Adrenal gland (tissue), 9 donors: ENCODE measurements at regions not wholly inside any gene's neighbourhood (a gene's known extent, or its start where the extent isn't known, plus 50 kb on each side); places are given as distances from the start of the nearest gene placed in this dataset.

Experiments used
- DNase-seq, 7 donors: peaks; one replicate each; pipeline ENCODE4 v3.0.0-alpha.2; 2019 to 2020
- H3K27ac ChIP-seq, 5 donors: fragments of 200-600 bp; sonication (generic) in 4 of 5; 1 replicate in 3 of 5; 2 replicates in 2 of 5; pipeline versions ENCODE4 v1.5.1 to v1.8.0; 2016 to 2020; ENCODE audit warnings: mild to moderate bottlenecking in 1 of 5
- H3K27me3 ChIP-seq: fragments of 200-600 bp; 2 replicates; pipeline ENCODE4 v1.8.0; 2021
- H3K36me3 ChIP-seq, 2 donors: fragments of 200-600 bp; replicated peaks in 1 of 2; 1 replicate in 1 of 2; 2 replicates in 1 of 2; pipeline versions ENCODE4 v1.5.1 to v1.8.0; 2018 to 2022
- H3K4me1 ChIP-seq, 2 donors: fragments of 200-600 bp; replicated peaks in 1 of 2; 1 replicate in 1 of 2; 2 replicates in 1 of 2; pipeline versions ENCODE4 v1.5.1 to v1.8.0; 2018 to 2021
- H3K4me3 ChIP-seq, 4 donors: fragments of 200-600 bp; sonication (generic) in 3 of 4; one replicate each; pipeline ENCODE4 v1.5.1; 2016 to 2018
- H3K9me3 ChIP-seq, 3 donors: fragments of 200-600 bp; sonication (generic) in 1 of 3; replicated peaks in 1 of 3; 1 replicate in 2 of 3; 2 replicates in 1 of 3; pipeline versions ENCODE4 v1.5.1 to v1.8.0; 2016 to 2021
- POLR2A ChIP-seq, 2 donors: fragments of 450-650 bp; IDR thresholded peaks; one replicate each; pipeline ENCODE4 v1.6.1; 2017; ENCODE audit warnings: antibody characterized with exemption in 2 of 2, mild to moderate bottlenecking in 2 of 2, moderate library complexity in 1 of 2
- WGBS, 4 donors: extraction: QIAGEN DNeasy Blood & Tissue Kit in 2 of 4; methylation state at CpG; one replicate each; pipeline versions ENCODE4 v1.1.5 to v1.1.7; 2013 to 2017; 5-methylcytosine and 5-hydroxymethylcytosine counted together
- intact Hi-C, 2 donors: fragments of 100-400 bp; cut with DNase I; formaldehyde crosslinking; loops; one replicate each; pipeline versions ENCODE4 v1.14.1 to v1.15.0; 2022 to 2023
- TF ChIP-seq, protein P1 (sequence below), 6 experiments: fragments of 450-650 bp in 4 of 6; fragments of 200-600 bp in 2 of 6; sonication (generic) in 1 of 6; IDR thresholded peaks; 1 replicate in 5 of 6; 2 replicates in 1 of 6; pipeline versions ENCODE4 v1.5.1 to v1.8.0; 2016 to 2021; ENCODE audit warnings: antibody characterized with exemption in 6 of 6, mild to moderate bottlenecking in 2 of 6, moderate library complexity in 1 of 6
- donor health status: healthy with polysubstance abuse.
- donor health status: Bipolar disorder and iron deficiency.
- donor health status: DM: yes; HTN: yes; CAD: no.
- donor health status: DM: no; HTN: no; CAD: no.
- donor health status: DM: no; HTN: no; CAD: no.

DNA sequence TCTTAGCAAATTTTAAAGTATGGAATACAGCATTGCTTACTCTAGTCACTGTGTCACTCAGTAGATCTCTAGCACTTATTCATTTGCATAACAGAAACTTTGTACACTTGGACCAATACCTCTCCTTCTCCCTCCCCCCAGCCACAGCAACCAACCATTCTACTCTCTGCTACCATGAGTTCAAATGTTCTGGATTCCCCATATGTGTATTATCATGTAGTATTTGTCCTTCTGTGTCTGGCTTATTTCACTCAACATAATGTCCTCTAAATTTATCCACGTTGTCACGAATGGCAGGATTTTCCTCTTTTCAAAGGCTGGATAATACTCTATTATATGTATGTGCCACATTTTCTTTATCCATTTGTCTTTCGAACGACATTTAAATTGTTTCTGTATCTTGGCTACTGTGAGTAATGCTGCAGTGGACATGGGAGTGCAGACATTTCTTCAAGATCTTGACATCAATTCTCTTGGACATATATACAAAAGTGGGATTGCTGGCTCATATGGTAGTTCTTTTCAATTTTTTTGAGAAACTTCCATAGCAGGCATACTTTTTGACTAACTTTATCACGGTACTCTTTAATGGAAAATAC lies 184.5 kb upstream of the SOX21 start:
- no peak overlapping the region for H3K4me3 ChIP-seq
- WGBS, 4 donors = 69 to 86% (median 83%) methylated on average over 5 of the region's 5 CpGs
- H3K4me1 ChIP-seq = no peaks in the 10 kb centered on the region
- no peak overlapping the region for H3K27ac ChIP-seq
- no peaks in the 10 kb centered on the region for H3K27me3 ChIP-seq
- intact Hi-C loops = no loop called here
- no peak for DNase-seq
- TF ChIP-seq, protein P1, sequence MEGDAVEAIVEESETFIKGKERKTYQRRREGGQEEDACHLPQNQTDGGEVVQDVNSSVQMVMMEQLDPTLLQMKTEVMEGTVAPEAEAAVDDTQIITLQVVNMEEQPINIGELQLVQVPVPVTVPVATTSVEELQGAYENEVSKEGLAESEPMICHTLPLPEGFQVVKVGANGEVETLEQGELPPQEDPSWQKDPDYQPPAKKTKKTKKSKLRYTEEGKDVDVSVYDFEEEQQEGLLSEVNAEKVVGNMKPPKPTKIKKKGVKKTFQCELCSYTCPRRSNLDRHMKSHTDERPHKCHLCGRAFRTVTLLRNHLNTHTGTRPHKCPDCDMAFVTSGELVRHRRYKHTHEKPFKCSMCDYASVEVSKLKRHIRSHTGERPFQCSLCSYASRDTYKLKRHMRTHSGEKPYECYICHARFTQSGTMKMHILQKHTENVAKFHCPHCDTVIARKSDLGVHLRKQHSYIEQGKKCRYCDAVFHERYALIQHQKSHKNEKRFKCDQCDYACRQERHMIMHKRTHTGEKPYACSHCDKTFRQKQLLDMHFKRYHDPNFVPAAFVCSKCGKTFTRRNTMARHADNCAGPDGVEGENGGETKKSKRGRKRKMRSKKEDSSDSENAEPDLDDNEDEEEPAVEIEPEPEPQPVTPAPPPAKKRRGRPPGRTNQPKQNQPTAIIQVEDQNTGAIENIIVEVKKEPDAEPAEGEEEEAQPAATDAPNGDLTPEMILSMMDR (IDR thresholded peaks at IDR 0.05) = no peak
- TF ChIP-seq POLR2A (IDR thresholded peaks at IDR 0.05) = no peak
- H3K9me3 ChIP-seq = no peaks in the 10 kb centered on the region
- H3K36me3 ChIP-seq = no peaks in the 10 kb centered on the region

DNA sequence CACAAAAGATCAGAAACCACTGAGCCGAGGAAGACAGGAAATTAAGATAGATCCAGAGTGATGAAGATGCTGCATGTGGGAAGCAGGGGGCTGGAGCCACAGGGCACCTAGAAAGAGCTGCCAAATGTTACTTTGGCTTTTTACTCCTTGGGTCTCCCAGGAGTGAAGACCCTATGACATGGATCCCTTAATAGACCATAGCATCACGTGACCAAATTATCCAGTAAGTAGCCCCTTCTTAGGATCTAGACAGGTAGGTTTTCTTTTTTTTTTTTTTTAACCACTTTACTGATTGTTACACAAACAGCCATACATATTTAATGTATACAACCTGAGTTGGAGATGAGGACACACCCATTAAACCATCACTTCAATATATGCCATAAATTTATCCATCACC lies 183.9 kb upstream of the SOX21 start:
- H3K9me3 ChIP-seq = no peaks in the 10 kb centered on the region
- H3K27me3 ChIP-seq = no peaks in the 10 kb centered on the region
- TF ChIP-seq, protein P1 (IDR thresholded peaks at IDR 0.05) = no peak
- TF ChIP-seq POLR2A (IDR thresholded peaks at IDR 0.05) = no peak
- intact Hi-C loops = no loop called here
- no peaks in the 10 kb centered on the region for H3K36me3 ChIP-seq
- no peaks in the 10 kb centered on the region for H3K4me1 ChIP-seq
- no peak for DNase-seq
- H3K4me3 ChIP-seq = no peak overlapping the region
- WGBS, 4 donors = 50 to 71% (median 64%) methylated on average over 2 of the region's 2 CpGs
- H3K27ac ChIP-seq = no peak overlapping the region

DNA sequence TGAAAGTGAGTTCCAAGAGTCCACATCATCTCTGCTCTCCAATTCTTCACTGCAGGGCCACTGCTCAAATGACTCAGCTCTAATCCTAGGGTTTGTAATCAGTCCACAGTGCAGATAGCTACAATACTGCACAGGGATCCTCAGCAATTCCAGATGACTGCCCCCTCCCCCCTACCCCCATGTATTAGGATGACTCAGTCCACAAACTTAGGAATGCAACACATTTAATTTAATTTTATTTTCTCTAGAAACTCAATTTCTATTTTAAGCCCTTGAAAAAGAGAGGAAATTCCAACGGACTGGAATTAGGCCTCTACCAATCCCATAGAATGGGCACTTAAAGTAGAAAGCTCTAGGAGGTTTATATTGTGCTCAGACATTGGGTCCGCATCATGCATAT lies 173.8 kb upstream of the SOX21 start:
- no peak overlapping the region for H3K27ac ChIP-seq
- H3K27me3 ChIP-seq = no peaks in the 10 kb centered on the region
- H3K4me3 ChIP-seq = no peak overlapping the region
- H3K36me3 ChIP-seq = no peaks in the 10 kb centered on the region
- TF ChIP-seq POLR2A (IDR thresholded peaks at IDR 0.05) = no peak
- TF ChIP-seq, protein P1 (IDR thresholded peaks at IDR 0.05) = no peak
- 45 to 77% (median 47%) methylated on average over 2 of the region's 2 CpGs for WGBS, 4 donors
- no peak for DNase-seq
- intact Hi-C loops = no loop called here
- H3K9me3 ChIP-seq = no peaks in the 10 kb centered on the region
- no peaks in the 10 kb centered on the region for H3K4me1 ChIP-seq

DNA sequence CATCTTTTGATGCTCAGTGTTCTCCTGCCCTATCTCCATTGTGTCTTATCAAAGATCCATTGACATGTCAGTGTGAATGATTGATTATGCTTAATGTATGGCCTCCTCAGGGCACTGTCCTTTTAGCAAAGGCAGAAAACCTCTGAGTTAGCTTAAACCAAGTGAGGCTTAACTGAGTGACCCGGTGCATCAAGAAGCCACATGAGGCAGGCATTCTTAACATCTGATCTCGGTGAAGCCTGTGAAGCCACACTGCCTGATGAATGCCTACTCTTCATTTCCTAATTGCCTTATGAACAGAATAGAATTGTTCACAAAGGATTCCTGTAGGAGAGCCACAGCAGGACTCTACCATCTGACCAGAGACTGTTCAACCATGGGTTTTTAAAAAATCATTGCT lies 168.1 kb upstream of the SOX21 start:
- Histone ChIP-seq H3K36me3 (no peaks in the 10 kb centered on the region), H3K27me3 (no peaks in the 10 kb centered on the region), H3K4me1 (no peaks in the 10 kb centered on the region), H3K4me3 (no peak overlapping the region), H3K9me3 (no peaks in the 10 kb centered on the region), H3K27ac (no peak overlapping the region)
- WGBS, 4 donors = 52 to 71% (median 68%) methylated on average over 2 of the region's 2 CpGs
- no peak for DNase-seq
- intact Hi-C loops = no loop called here
- TF ChIP-seq, protein P1 (IDR thresholded peaks at IDR 0.05) = no peak
